ENCODE measurements at regions not wholly inside any gene's neighbourhood (a gene's known extent, or its start where the extent isn't known, plus 50 kb on each side); places are given as distances from the start of the nearest gene placed in this dataset.

- TF ChIP-seq CTCF (IDR thresholded peaks at IDR 0.05), result no peak
- TF ChIP-seq EP300 (IDR thresholded peaks at IDR 0.05), result no peak
- no peak for TF ChIP-seq POLR2AphosphoS5 (IDR thresholded peaks at IDR 0.05)
Measured at GRCh38 chr9:129490583-129491486, 130.1 kb downstream of the C9orf50 start.
